NCI-H2081 (cell line): ENCODE measurements at regions not wholly inside any gene's neighbourhood (a gene's known extent, or its start where the extent isn't known, plus 50 kb on each side); places are given as distances from the start of the nearest gene placed in this dataset.

Experiments
- DNase-seq, 2 experiments: peaks; one replicate each; lab custom pipeline; 2025; lab: John Stamatoyannopoulos, UW

DNA sequence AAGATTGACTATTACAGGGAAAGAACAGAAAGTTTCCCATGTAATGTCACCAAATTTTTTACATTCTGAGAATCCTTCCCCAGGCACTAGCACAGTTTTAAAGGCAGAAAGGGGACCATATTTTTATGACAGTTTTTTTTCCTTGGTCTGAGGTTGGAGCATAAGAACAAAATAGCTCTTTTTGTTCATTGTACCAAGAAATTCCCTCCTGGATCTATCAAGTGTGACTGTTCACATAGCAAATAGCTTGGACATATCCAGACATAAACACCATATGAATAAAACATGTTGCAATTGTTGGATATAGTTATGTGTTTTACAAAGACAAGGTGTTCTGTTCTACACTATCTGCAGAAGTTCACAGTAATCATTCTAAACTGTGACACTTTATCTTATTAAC is 182.4 kb upstream of the ADGRL2 start:
- no peak for DNase-seq

DNA sequence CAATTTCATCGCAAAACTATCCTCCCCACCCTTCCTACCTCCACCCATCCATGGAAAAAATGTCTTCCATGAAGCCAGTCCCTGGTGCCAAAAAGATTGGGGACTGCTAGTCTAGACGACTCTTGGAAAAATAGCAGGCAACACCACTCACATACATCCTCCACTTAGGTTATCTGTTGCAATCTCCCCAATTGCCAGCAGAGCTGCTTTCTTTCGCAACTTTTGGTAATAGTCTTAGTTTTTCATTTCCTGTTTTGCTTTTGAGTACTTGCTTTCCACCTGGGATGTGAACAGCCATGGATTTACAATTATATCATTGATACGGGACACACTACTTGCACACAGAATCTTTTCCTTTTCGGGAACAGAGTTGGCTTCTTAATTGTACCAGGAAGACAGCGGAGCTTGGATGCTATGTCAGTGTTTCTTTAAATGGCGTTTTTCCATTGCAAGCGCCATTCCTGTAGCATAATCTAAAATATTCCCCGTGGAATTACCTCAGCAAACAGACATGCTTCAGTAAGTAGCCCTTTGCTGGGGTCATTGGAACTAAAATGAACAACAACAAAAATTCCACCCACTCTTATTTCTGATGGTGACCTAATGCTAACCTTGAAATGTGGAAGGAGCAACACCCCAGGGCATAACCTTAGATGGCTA is 183.3 kb upstream of the ADGRL2 start:
- no peak for DNase-seq

DNA sequence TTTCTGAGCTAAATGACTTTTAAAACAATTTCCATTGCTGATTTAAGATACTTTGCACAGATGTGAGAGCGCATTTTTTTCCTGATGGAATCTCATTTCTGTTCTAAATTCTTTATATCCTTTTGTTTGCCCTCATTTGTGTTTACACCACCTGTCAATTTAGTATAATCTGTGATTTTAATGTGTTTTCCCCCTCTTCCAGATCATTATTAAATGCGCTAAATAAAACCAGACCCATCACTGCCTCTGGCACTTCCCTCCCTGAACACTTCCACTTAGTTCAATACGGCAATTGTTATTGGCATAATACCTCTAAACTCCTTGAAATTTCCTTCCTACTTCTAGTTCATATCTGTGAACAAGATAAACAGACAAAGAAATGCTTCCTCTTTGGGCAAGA is 186.9 kb upstream of the ADGRL2 start:
- DNase-seq, result no peak

DNA sequence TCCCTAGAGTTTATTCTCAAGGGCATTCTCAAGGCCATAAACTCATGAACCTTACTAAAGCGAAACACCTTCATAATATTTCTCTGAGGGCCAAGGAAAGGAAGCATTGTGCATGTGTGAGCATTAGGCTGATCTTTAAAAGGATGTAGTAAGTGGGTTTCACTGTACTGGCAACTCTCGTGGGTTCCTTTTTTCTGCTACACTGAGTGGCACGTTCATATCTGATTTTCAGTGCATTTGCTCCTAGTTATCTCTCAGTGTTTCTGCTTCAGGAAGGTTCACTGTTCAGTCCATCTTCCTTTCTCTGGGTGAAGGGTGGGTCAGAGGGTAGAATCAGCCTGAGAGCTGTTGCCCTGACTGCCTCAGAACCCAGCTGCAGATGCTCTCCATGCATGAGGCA is 192.8 kb upstream of the ADGRL2 start:
- no peak for DNase-seq

DNA sequence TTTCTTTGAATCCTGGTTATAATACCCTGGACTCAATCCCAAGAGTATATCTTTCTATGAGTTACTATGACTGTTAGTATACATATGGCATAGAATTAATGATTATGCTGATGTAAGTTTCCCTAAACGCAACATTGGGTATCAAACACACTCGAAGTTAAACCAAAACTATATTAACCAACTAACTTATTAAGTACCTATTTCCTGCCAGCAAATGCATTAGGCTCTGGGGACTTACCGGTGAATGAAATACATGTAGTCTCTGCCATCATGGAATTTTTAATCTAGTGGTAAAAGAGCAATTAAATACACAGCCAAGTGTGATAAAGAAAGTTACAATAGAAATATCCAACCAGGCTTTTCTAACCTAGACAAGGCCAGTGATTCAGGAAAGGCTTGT is 193.6 kb upstream of the ADGRL2 start:
- DNase-seq, result no peak

DNA sequence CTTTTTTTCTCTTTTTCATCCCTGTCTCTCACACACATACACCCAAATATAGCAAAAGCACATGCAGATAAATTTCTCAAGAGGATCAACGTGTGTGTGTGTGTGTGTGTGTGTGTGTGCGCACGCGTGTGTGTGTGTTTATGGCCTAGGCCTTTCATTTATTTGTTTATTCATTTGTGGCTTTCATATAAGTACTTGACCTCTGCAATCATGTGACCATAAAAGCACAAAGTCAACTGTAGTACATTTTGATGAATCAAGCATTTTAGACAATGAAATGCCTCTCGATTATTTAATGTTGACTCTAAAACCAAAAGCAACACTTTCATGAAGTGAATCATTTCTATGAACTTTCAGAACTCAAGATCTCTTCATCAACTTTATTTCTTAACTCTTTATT is 194.1 kb upstream of the ADGRL2 start:
- DNase-seq, result no peak

DNA sequence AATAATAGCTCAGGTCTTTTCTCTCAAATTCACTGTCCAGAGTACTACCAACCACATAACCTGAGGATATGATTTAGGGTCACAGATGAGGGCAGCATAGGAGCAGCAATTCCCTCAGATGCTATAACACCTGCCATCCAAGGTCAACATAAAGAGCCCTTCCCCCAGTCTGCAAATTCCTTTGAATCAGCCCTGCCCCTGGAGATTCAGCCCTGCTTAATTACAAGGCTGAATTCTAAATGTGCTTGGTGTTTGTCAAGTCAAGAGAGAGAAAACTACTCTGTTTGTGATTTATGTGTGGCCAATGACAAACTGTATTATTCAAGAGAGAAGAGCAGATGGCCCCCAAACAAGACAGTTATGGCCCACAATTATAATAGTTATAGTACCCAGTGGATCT is 195.7 kb upstream of the ADGRL2 start:
- no peak for DNase-seq

DNA sequence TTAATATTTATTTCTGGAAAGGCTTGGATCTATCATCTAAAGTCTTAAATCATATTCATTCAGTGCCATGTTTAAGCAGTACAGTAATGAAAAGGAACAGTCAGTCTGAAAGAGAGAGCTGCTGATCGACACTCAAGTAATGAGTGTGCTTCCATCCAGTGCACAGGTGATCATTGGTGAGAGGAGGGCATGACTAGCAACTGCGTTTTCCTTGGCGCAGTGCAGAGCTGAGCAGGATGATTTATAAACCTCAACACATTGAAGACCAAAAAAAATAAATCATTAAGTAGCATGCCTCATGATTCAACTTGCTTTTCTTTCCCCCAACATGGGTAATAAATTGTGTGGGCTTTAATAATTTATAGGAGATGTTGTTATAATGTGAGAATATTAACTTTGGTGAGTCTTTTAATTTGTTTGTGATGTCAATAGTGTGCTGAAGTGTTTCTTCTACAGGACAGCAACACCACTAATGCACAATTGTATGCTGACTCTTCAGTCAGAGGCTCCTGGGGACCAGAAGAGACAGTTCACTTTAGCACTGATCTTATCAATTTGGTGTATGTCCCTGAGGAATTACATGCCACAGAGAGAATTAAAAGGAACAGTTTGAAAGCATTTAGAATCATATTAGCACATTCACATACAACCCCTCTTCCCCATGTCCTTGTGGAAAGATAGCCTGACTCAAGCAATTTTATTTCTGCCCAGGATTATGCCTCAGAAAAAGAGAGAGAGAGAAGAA is 199.7 kb upstream of the ADGRL2 start:
- DNase-seq, result no peak

DNA sequence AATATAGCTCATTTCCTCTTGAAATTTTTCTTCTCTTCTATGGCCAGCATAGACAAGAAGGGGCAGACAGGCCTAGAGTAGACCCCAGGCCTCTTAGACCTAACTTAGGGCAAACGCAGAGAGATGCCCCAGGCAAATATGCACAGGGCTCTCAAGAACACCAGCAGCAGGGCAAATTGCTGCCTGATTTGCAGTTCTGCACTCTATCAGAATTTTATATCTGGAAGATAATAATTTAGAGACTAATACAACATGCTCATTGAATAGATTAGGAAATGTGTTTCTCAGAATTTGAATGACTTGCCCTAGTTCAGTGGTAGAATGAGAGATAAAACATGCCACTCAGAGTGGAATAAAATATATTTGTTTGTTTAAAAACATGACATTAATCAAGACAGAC is 200.4 kb upstream of the ADGRL2 start:
- no peak for DNase-seq

DNA sequence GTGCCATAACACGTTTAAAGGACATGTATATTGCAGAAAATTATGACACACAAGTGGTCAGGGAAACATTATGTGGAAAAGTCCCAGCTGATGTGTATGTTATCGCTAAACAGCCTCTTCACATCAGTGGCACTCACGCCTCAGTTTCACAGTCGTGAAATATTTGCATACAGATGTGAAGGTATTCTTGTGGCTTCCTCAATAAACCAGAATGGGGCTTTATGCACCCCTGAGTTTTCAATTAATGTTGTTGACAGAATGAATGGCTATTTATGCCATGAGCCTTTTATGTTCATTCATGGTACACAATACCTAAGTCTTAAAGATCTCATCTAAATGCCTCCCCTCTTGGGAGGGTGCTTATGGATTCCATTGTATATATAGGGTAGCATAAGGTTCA is 202.1 kb upstream of the ADGRL2 start:
- no peak for DNase-seq

DNA sequence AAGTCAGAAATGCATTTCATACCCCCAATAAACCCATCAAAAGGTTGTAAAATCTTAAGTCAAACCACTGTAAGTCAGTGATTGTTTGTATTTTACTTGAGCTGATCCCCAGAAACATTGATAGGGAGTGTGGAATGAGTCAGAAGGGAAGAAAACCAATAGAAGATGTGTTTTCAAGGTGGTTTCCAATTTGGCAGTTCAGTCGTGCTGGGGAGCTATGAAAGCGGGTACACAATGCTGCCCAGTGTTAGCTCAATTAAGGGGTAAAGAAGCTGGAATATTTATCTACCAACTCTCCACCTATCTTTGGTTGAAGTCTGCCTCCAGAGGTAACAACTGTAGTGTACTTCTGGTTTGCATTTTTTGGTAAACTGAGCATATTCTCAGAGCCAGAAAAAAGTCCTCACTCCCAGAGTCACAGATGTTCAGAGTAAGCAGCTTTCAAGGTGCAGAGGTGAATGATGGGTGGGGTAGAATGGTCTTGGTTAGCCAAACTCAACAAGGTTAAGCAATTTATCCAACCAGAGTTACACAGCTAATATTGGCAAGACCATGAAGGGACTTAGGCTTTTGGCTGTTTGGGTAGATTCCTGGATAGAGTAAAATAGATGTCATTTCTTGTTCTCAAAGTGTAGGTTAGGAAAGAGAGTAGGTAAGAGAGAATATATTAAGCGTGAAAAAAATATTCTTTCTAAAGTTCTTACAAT is 202.9 kb upstream of the ADGRL2 start:
- no peak for DNase-seq

DNA sequence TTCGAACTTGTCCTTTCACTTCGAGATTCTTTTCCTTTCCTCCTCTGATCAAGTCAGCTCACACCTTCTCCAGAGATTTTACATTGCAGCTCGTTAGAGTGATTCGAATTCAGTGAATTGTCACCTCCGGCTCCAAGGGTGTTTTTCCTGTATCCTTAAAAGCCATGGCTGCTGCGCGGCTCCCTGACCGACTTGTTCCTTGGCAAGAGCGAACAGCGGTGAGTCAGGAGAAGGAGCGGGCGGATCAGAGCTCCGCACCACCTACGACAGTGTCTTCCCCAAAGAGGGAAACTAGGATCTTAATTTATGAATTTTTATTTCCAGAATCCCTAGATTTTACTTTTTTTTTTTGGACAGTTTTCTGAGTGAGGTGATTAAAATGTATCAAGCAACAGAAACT is 204.4 kb upstream of the ADGRL2 start:
- no peak for DNase-seq

DNA sequence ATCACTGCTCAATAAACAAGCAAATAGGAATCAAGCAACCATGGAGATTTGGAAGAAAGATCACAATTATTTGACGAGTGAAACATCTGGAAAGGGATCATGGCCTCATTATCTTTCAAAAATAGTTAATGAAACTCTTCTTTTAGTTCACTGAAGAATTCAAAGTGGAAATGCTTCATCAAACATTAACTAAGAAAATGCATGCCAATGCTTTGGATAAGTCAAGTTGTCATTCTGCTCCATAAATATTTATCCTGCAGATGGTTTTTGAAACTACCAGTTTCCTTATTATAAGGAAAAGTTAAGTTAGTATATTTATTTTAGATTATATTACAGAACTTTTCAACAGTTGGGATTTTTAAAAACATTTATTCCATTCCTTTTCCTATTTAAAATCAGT is 206.5 kb upstream of the ADGRL2 start:
- DNase-seq, result no peak

DNA sequence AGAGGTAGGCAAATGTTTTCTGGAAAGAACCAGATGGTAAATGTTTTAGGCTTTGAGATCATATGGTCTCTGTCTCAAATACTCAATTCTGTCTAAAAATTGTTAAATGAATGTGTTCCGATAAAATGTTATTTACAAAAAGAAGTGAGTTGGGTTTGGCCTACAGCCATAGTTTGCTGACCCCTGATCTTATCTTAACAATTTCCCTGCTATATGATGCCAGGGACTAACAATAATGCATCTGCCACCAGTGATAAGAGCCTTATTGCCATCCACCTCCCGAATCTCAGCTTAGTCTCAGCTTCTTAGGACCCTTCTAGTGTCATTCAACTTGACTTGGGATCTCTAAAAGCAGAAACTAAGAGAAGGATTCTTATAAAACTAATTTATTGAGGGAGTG is 208.5 kb upstream of the ADGRL2 start:
- no peak for DNase-seq

DNA sequence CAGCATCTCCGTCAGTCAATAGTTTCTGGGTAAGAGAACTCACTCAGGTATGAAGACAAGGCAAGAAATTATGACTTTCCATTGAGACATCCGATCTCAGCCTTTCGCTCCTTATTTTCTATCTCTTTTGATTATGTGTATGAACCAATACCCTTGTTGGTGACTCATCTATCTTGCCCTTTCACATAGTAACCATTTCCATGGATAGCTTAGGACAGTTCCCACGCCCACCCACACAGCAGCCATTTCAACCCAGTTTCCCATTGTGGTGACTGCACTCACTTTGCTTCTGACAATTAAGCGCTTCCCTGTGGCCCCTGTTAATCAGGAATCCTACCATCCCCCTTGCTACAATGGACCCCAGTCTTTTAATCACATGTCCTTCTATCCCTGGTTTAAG is 210.6 kb upstream of the ADGRL2 start:
- DNase-seq, result no peak

DNA sequence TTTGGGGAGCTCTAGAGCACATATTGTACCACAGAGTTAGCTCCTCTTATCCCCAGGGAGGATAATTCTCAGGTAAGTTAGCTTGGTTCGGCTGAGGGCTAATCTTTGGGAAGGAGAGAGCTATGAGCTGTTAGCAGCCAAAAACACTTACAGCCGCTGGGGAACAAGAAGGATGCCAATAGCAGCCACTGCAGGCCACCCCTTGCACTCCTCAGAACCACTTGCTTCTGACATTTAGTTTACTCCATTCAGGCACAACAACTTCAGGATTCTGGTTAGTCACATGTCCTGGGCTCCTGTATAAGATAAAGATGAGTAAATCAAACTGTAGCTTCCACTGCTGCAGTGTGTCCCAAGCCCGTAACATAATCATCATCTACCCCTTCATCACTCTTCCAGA is 212.6 kb upstream of the ADGRL2 start:
- no peak for DNase-seq

DNA sequence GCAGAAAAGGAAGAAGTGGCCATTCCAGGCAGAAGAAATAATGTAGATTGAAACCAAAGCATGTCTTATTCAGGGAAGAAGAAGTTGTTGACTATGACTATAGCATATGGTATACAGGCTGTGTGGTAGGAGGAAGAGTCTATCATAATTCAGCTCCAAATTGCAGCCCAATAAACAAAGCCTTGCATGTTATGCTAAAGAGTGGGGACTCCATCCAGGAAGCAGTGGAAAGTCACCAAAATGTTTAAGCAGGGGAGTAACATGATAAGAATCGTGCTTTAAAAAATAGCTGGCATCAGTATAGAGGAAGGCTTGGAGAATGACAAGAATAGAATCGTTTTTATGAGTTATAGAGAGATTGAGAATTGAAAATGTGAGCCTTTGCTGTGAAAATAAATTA is 213.3 kb upstream of the ADGRL2 start:
- no peak for DNase-seq

DNA sequence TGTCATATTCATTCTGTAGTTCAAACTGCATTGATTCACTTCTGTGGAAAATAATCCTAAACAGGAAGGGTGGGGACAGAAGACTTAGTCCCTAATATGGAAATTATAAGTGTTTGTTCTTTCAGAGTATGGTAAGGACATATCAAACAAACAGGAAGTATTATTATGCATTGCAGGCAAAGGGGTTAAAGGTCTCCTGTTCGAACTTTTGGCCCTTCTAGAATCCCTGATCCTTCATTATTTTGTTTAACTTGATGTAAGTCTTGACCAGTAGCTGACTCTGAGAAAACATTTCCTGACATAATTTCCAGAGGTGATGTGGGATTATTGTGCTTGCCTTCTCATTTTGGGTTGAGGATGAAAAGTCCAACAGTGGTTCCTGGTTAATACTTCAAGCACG is 215.4 kb upstream of the ADGRL2 start:
- no peak for DNase-seq

DNA sequence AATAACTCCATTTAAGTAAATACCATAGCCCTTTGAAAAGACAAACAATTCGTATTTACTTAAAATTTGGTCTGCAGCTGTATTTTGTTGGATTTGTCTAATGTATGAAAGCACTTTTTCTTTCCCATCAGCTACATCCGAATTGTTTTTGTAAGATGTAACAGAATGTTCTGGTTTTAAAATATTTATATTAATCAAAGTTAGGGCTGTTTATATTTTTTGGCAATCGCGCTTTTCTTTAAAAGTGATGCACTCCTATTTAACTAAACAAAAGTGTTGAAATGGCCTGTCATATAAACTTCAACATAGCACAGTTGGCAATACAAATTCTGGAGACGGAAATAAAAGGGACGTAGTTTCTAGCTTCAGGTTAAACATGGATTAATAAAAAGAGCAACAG is 216.3 kb upstream of the ADGRL2 start:
- no peak for DNase-seq

DNA sequence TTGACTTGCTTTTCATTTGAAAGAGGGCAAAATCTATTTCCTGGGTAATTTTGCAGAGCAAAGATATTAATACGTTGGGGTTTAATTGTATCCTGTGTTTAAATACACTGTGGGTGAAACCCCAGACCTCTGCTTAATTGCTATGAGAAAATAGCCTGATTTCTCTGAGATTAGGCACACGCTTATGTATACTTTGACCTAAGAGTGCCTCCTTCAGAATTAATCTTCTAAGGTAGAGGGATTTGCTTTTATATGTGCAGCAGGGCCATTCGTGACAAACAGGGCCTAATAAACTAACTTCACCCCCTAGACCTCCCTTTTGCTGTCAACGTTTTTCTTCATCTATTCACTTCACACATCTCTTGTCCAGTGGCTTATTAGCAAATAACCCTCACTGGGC is 216.9 kb upstream of the ADGRL2 start:
- DNase-seq, result no peak

DNA sequence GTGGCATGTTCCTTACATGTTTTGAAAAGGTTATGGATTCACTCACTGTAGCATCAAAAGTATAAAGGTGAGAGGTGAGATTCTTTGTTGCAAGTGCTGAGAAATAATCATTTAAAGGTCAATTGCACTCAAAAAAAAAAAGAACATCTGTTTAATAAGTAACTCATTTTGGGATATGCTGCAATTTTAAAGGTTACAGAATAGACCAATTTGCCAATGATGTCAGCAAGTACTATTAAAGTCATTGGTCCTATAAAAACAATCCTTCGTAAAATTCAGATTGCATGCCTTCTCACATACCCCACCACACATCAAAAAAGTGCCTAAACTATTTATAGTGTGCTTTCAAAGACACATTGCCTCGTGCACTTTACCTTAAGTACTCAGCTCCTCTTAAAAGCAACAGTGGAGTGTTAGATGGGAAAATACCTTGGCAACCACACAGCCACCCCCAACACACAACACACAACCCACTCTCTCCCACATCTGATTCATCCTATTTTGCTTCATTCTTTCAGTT is 218.2 kb upstream of the ADGRL2 start:
- no peak for DNase-seq

DNA sequence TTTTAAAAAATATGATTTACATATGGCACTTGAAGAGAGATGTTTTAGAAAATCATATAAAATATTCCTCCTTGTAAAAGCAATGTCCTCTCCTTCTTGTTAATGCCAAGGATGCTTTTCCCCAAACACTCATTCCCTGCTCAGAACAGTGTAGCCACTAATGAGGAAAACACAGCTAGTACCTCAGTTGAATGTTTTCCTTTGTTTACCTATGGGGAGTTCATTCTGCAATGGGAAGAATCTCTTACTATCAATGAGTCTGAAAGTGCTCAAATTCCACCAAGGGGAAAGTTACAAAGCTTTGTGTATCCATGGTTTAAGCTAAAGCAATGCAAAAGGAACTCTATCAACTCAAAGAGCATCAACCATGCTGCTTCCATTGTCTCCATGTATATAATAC is 221.9 kb upstream of the ADGRL2 start:
- DNase-seq, result no peak

DNA sequence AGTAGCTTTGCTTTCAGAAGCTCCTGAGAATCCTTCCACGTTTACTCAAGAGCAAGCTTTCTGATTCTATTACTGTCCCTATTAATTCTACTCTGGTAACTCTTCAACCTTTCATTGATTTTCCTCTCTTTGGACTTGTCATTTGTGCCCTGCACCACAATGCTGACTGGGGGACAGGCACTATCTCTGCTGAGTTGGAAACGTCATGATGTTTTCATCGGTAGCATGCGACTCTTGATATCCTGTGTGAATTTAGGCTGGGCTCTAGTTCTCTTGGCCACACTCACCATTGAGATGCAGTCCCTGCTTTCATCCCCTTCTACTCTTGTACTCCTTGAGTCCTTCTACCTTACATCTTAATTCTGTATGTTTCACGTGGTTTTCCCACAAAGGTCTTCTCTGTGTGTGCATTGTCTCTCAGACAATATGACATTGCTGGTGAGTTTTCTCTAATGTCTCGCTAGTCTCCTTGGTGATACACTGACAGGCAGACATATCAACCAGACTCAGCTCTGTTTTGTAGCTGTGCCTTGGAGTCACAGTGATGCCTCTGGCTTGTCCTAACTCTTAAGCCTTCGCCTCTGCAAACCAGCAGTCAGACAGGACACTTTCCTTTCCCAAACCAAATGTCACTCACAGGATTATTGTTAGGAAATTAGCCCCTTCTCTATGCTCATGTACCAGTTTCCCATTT is 223.6 kb upstream of the ADGRL2 start:
- DNase-seq, result no peak
